Gastroesophageal sphincter (tissue), 4 donors: ENCODE measurements at regions not wholly inside any gene's neighbourhood (a gene's known extent, or its start where the extent isn't known, plus 50 kb on each side); places are given as distances from the start of the nearest gene placed in this dataset.

Experiments used
- ATAC-seq: fragments of 150-250 bp; one replicate; pipeline ENCODE4 v1.9.1; 2016; ENCODE audit warnings: mild to moderate bottlenecking, moderate library complexity
- H3K27ac ChIP-seq, 4 donors: fragments of 200-600 bp; sonication (generic) in 3 of 4; 1 replicate in 3 of 4; 2 replicates in 1 of 4; pipeline ENCODE4 v1.5.1; 2016 to 2019
- H3K27me3 ChIP-seq: fragments of 200-600 bp; sonication (generic); one replicate; pipeline ENCODE4 v1.5.1; 2019
- H3K36me3 ChIP-seq, 2 donors: fragments of 200-600 bp; sonication (generic); one replicate each; pipeline ENCODE4 v1.5.1; 2019; ENCODE audit warnings: control low read depth in 1 of 2
- H3K4me1 ChIP-seq, 3 donors: fragments of 200-600 bp; sonication (generic); 1 replicate in 2 of 3; 2 replicates in 1 of 3; pipeline ENCODE4 v1.5.1; 2016 to 2019; ENCODE audit warnings: control low read depth in 2 of 3
- H3K4me3 ChIP-seq, 2 donors: fragments of 200-600 bp; sonication (generic); one replicate each; pipeline ENCODE4 v1.5.1; 2019; ENCODE audit warnings: mild to moderate bottlenecking in 1 of 2, moderate library complexity in 1 of 2
- H3K9me3 ChIP-seq, 3 donors: fragments of 200-600 bp; sonication (generic); one replicate each; pipeline ENCODE4 v1.5.1; 2017 to 2019; ENCODE audit warnings: control low read depth in 2 of 3
- CTCF ChIP-seq, 4 experiments: fragments of 200-600 bp in 2 of 4; fragments of 450-650 bp in 2 of 4; sonication (generic) in 1 of 4; IDR thresholded peaks; one replicate each; pipeline ENCODE4 v1.5.1; 2017 to 2019; ENCODE audit warnings: antibody characterized with exemption in 4 of 4, mild to moderate bottlenecking in 2 of 4, moderate library complexity in 2 of 4
- EP300 ChIP-seq: sonication (generic); formaldehyde crosslinking; IDR thresholded peaks from one replicate; pipeline ENCODE4 v1.6.1; 2017; ENCODE audit warnings: antibody characterized with exemption, mild to moderate bottlenecking
- POLR2A ChIP-seq, 2 donors: fragments of 450-650 bp; IDR thresholded peaks; one replicate each; pipeline ENCODE4 v1.6.1; 2017; ENCODE audit warnings: antibody characterized with exemption in 2 of 2, mild to moderate bottlenecking in 2 of 2, moderate library complexity in 1 of 2
- POLR2AphosphoS5 ChIP-seq: sonication (generic); formaldehyde crosslinking; IDR thresholded peaks from one replicate; pipeline ENCODE4 v1.6.1; 2017; ENCODE audit warnings: antibody characterized with exemption
- WGBS, 2 donors: methylation state at CpG; one replicate each; pipeline ENCODE4 v1.1.5; 2018; ENCODE audit warnings: low coverage in 1 of 2; 5-methylcytosine and 5-hydroxymethylcytosine counted together

- Histone ChIP-seq H3K27me3 (no peaks in the 10 kb centered on the region), H3K36me3 (no peaks in the 10 kb centered on the region), H3K9me3 (no peaks in the 10 kb centered on the region), H3K4me1 (no peaks in the 10 kb centered on the region), H3K27ac (no peak overlapping the region), H3K4me3 (no peak overlapping the region)
- no peak for ATAC-seq
- 58% methylated on average over 1 of the region's 1 CpG; no CpG with 5 or more reads in 1 of the 2 donors for WGBS, 2 donors
- TF ChIP-seq POLR2A (IDR thresholded peaks at IDR 0.05) (no peak), CTCF (IDR thresholded peaks at IDR 0.05) (no peak), EP300 (no peak), POLR2AphosphoS5 (no peak)
Measured at GRCh38 chr2:156812496-156812895, 376.3 kb downstream of the GPD2 start.

- WGBS, 2 donors, result 71 to 80% methylated on average over 1 of the region's 1 CpG
- H3K36me3 ChIP-seq, result no peaks in the 10 kb centered on the region
- H3K27me3 ChIP-seq, result no peaks in the 10 kb centered on the region
- H3K27ac ChIP-seq, result no peak overlapping the region
- no peak overlapping the region for H3K4me3 ChIP-seq
- no peaks in the 10 kb centered on the region for H3K9me3 ChIP-seq
- H3K4me1 ChIP-seq, result peaks cover 0 to 5% (median 0%) of the 10 kb centered on the region in 3 donors
- no peak for TF ChIP-seq POLR2AphosphoS5
- no peak for TF ChIP-seq POLR2A (IDR thresholded peaks at IDR 0.05)
- no peak for TF ChIP-seq CTCF (IDR thresholded peaks at IDR 0.05)
- no peak for TF ChIP-seq EP300
- no peak for ATAC-seq
Measured at GRCh38 chr2:156817430-156817829, 381.3 kb downstream of the GPD2 start.

GRCh38 chr2:156818221-156818620 lies 382.0 kb downstream of the GPD2 start:
- no peaks in the 10 kb centered on the region for H3K27me3 ChIP-seq
- H3K4me3 ChIP-seq, result no peak overlapping the region
- no peaks in the 10 kb centered on the region for H3K36me3 ChIP-seq
- H3K9me3 ChIP-seq, result no peaks in the 10 kb centered on the region
- no peak for ATAC-seq
- TF ChIP-seq POLR2AphosphoS5 (no peak), CTCF (IDR thresholded peaks at IDR 0.05) (no peak), POLR2A (IDR thresholded peaks at IDR 0.05) (no peak), EP300 (no peak)
- H3K27ac ChIP-seq, result no peak overlapping the region
- H3K4me1 ChIP-seq, result peaks cover 0 to 5% (median 0%) of the 10 kb centered on the region in 3 donors
- 76 to 83% methylated on average over 4 to 6 of the region's 6 CpGs for WGBS, 2 donors

GRCh38 chr2:156818944-156819343 lies 382.8 kb downstream of the GPD2 start:
- Histone ChIP-seq H3K9me3 (no peaks in the 10 kb centered on the region), H3K36me3 (no peaks in the 10 kb centered on the region), H3K4me3 (no peak overlapping the region), H3K4me1 (peaks cover 0 to 5% (median 0%) of the 10 kb centered on the region in 3 donors), H3K27me3 (no peaks in the 10 kb centered on the region), H3K27ac (no peak overlapping the region)
- 14 to 23% methylated on average over 3 of the region's 3 CpGs for WGBS, 2 donors
- TF ChIP-seq POLR2AphosphoS5 (no peak), POLR2A (IDR thresholded peaks at IDR 0.05) (no peak), CTCF (IDR thresholded peaks at IDR 0.05) (no peak), EP300 (no peak)
- no peak for ATAC-seq

- Histone ChIP-seq H3K9me3 (no peaks in the 10 kb centered on the region), H3K4me3 (no peak overlapping the region), H3K36me3 (no peaks in the 10 kb centered on the region), H3K4me1 (no peaks in the 10 kb centered on the region), H3K27ac (peak overlapping the region in 1 of 4 donors; percentile 30), H3K27me3 (no peaks in the 10 kb centered on the region)
- ATAC-seq, result peak; percentile 70
- 22 to 35% methylated on average over 2 of the region's 2 CpGs for WGBS, 2 donors
- TF ChIP-seq CTCF (IDR thresholded peaks at IDR 0.05), result no peak
- TF ChIP-seq POLR2AphosphoS5, result no peak
- no peak for TF ChIP-seq POLR2A (IDR thresholded peaks at IDR 0.05)
- no peak for TF ChIP-seq EP300
Measured at GRCh38 chr2:156826341-156826933, 390.3 kb downstream of the GPD2 start.
